HG02970 (cell line): ENCODE measurements at regions not wholly inside any gene's neighbourhood (a gene's known extent, or its start where the extent isn't known, plus 50 kb on each side); places are given as distances from the start of the nearest gene placed in this dataset.
"Not testable (repeated sequence)": the region's sequence is repeated elsewhere in the genome, so short reads cannot be mapped to it uniquely, and the experiment has no call there.

Experiments used
- ATAC-seq: cut with Tn5 transposase; IDR thresholded peaks from one replicate; pipeline ENCODE4 v1.9.1; 2021; ENCODE audit warnings: mild to moderate bottlenecking, moderate library complexity, moderate number of reproducible peaks; ENCODE audit not compliant: unreplicated experiment, low FRiP score

GRCh38 chr4:103422467-103423219, 224.5 kb upstream of the CENPE start:
- ATAC-seq, result no peak

GRCh38 chr4:103415801-103416200, 217.7 kb upstream of the CENPE start:
- ATAC-seq, result no peak

GRCh38 chr4:103412646-103413045, 214.5 kb upstream of the CENPE start:
- not testable (repeated sequence) for ATAC-seq

GRCh38 chr4:103410386-103410785, 212.2 kb upstream of the CENPE start:
- ATAC-seq, result no peak

GRCh38 chr4:103405415-103405814, 207.3 kb upstream of the CENPE start:
- no peak for ATAC-seq

- no peak for ATAC-seq
Measured at GRCh38 chr4:103403619-103404018, 205.5 kb upstream of the CENPE start.

- ATAC-seq, result no peak
Measured at GRCh38 chr4:103402198-103402597, 204.1 kb upstream of the CENPE start.

- ATAC-seq, result no peak
Measured at GRCh38 chr4:103400405-103400804, 202.3 kb upstream of the CENPE start.

- no peak for ATAC-seq
Measured at GRCh38 chr4:103397541-103397940, 199.4 kb upstream of the CENPE start.

- ATAC-seq, result not testable (repeated sequence)
Measured at GRCh38 chr4:103387508-103388011, 189.4 kb upstream of the CENPE start.

GRCh38 chr4:103385565-103385964, 187.4 kb upstream of the CENPE start:
- ATAC-seq, result not testable (repeated sequence)

- ATAC-seq, result no peak
Measured at GRCh38 chr4:103375278-103375677, 177.1 kb upstream of the CENPE start.

GRCh38 chr4:103374758-103375157, 176.6 kb upstream of the CENPE start:
- no peak for ATAC-seq

GRCh38 chr4:103374306-103374705, 176.2 kb upstream of the CENPE start:
- ATAC-seq, result no peak

- no peak for ATAC-seq
Measured at GRCh38 chr4:103372002-103372558, 173.9 kb upstream of the CENPE start.

- no peak for ATAC-seq
Measured at GRCh38 chr4:103370336-103370735, 172.2 kb upstream of the CENPE start.

- ATAC-seq, result no peak
Measured at GRCh38 chr4:103365285-103365684, 167.1 kb upstream of the CENPE start.

GRCh38 chr4:103364083-103364482, 165.9 kb upstream of the CENPE start:
- no peak for ATAC-seq

GRCh38 chr4:103361926-103362325, 163.8 kb upstream of the CENPE start:
- no peak for ATAC-seq

GRCh38 chr4:103359900-103360299, 161.8 kb upstream of the CENPE start:
- no peak for ATAC-seq

- ATAC-seq, result no peak
Measured at GRCh38 chr4:103354006-103354405, 155.9 kb upstream of the CENPE start.

GRCh38 chr4:103329642-103330041, 131.5 kb upstream of the CENPE start:
- no peak for ATAC-seq
